ENCODE measurements at regions not wholly inside any gene's neighbourhood (a gene's known extent, or its start where the extent isn't known, plus 50 kb on each side); places are given as distances from the start of the nearest gene placed in this dataset.
A peak's percentile ranks its signal among the peaks of the same experiment; 100 is the strongest.

DNA sequence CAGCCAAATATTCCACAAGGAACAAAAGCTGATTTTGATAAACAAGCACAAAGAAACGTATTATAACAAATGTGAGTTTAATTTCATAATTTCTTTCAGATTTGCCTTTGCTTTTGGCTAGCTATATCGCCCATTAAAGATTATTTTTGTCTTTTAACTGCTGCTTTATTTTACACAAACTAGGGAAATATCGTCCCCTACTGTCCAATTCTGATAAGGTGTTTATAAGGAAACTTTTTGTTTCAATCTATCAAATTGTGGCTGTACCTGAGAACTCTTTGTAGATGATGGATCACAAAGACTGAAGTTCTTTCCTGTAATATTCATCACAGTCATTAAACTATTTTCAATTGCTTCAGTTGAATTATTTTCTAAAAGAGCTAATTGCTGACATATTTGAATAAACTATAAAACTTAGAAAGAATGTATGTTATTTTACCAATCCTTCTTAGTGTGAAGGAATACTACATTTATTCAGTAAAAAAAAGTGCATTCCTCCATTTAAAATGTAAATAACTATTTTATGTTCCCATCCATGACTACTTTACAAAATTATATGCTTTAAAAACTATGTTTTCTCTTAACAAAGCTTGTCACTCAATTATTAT lies 431.3 kb upstream of the ITGA1 start:
- Histone ChIP-seq H3K27me3 (ENCODE audit: control insufficient read depth, low read length) (no peaks in the 10 kb centered on the region), H3K4me2 (ENCODE audit: low read length) (no peak overlapping the region), H3K4me3 (ENCODE audit: low read length) (no peak overlapping the region), H4K20me1 (ENCODE audit: control insufficient read depth, insufficient read depth, low read depth, low read length) (no peaks in the 10 kb centered on the region), H3K79me2 (ENCODE audit: control insufficient read depth, low read length) (no peaks in the 10 kb centered on the region), H3K27ac (ENCODE audit: low read depth, low read length) (no peak overlapping the region), H3K4me1 (ENCODE audit: control insufficient read depth, low read length) (no peaks in the 10 kb centered on the region), H3K9me2 (replicated peaks; ENCODE audit: control insufficient read depth, low read length) (no peaks in the 10 kb centered on the region), H3K9me3 (ENCODE audit: control insufficient read depth, insufficient read depth, low read length) (no peaks in the 10 kb centered on the region), H3F3A (ENCODE audit: control insufficient read depth, insufficient read depth) (no peaks in the 10 kb centered on the region), H3K36me3 (ENCODE audit: control insufficient read depth, low read length) (no peaks in the 10 kb centered on the region)
- TF ChIP-seq, protein P1, sequence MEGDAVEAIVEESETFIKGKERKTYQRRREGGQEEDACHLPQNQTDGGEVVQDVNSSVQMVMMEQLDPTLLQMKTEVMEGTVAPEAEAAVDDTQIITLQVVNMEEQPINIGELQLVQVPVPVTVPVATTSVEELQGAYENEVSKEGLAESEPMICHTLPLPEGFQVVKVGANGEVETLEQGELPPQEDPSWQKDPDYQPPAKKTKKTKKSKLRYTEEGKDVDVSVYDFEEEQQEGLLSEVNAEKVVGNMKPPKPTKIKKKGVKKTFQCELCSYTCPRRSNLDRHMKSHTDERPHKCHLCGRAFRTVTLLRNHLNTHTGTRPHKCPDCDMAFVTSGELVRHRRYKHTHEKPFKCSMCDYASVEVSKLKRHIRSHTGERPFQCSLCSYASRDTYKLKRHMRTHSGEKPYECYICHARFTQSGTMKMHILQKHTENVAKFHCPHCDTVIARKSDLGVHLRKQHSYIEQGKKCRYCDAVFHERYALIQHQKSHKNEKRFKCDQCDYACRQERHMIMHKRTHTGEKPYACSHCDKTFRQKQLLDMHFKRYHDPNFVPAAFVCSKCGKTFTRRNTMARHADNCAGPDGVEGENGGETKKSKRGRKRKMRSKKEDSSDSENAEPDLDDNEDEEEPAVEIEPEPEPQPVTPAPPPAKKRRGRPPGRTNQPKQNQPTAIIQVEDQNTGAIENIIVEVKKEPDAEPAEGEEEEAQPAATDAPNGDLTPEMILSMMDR (IDR thresholded peaks at IDR 0.05; ENCODE audit: low read depth, low read length, poor library complexity, severe bottlenecking), result peak; percentile 64
- no peak for TF ChIP-seq EZH2phosphoT487 (IDR thresholded peaks at IDR 0.05; ENCODE audit: borderline replicate concordance, low read length)

DNA sequence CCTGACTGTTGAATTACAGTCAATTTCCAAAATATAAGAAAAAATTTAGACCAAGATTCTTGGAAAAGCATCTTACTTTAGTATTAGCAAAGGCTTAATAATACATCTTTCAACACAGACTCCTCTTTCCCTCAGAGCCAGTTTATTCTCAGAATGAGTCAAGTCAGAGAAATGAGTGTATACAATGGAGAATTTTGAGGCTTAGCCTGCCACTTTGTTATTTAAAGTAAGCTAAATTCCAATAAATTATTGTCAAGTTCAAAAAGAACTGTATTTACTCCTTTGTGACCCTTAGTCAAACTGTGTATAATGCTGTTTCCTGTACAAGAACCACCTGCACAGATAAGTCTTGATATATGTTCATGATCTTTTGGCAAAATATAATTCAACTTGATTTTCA lies 428.5 kb upstream of the ITGA1 start:
- H4K20me1 ChIP-seq (ENCODE audit: control insufficient read depth, insufficient read depth, low read depth, low read length), result no peaks in the 10 kb centered on the region
- H3F3A ChIP-seq (ENCODE audit: control insufficient read depth, insufficient read depth), result no peaks in the 10 kb centered on the region
- H3K79me2 ChIP-seq (ENCODE audit: control insufficient read depth, low read length), result no peaks in the 10 kb centered on the region
- TF ChIP-seq EZH2phosphoT487 (IDR thresholded peaks at IDR 0.05; ENCODE audit: borderline replicate concordance, low read length), result no peak
- TF ChIP-seq, protein P1 (IDR thresholded peaks at IDR 0.05; ENCODE audit: low read depth, low read length, poor library complexity, severe bottlenecking), result no peak
- H3K9me3 ChIP-seq (ENCODE audit: control insufficient read depth, insufficient read depth, low read length), result no peaks in the 10 kb centered on the region
- no peaks in the 10 kb centered on the region for H3K9me2 ChIP-seq (replicated peaks; ENCODE audit: control insufficient read depth, low read length)
- H3K36me3 ChIP-seq (ENCODE audit: control insufficient read depth, low read length), result no peaks in the 10 kb centered on the region
- no peak overlapping the region for H3K4me2 ChIP-seq (ENCODE audit: low read length)
- H3K27me3 ChIP-seq (ENCODE audit: control insufficient read depth, low read length), result no peaks in the 10 kb centered on the region
- H3K27ac ChIP-seq (ENCODE audit: low read depth, low read length), result no peak overlapping the region
- no peaks in the 10 kb centered on the region for H3K4me1 ChIP-seq (ENCODE audit: control insufficient read depth, low read length)
- no peak overlapping the region for H3K4me3 ChIP-seq (ENCODE audit: low read length)

DNA sequence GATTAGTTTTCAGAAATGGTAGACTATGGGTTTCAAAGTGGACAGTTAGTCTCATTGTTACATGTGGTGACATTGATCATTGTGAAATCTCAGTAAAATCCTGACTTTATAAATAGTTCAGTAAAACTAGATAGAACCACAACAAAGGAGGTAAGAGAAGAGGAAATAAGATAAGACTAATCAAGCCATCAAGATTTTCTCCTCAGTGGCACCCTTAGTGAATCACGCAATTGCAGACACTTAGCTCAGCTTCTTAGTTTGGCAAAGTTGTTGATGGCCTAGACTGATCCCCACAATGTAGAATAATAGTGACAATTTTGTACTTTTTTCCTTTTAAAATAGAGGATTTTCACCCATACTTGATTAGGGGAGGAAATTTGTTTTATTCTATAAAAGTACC lies 426.7 kb upstream of the ITGA1 start:
- Histone ChIP-seq H3K27me3 (ENCODE audit: control insufficient read depth, low read length) (no peaks in the 10 kb centered on the region), H3K4me2 (ENCODE audit: low read length) (no peak overlapping the region), H3K79me2 (ENCODE audit: control insufficient read depth, low read length) (no peaks in the 10 kb centered on the region), H3K36me3 (ENCODE audit: control insufficient read depth, low read length) (no peaks in the 10 kb centered on the region), H4K20me1 (ENCODE audit: control insufficient read depth, insufficient read depth, low read depth, low read length) (no peaks in the 10 kb centered on the region), H3K9me3 (ENCODE audit: control insufficient read depth, insufficient read depth, low read length) (no peaks in the 10 kb centered on the region), H3K4me3 (ENCODE audit: low read length) (no peak overlapping the region), H3K27ac (ENCODE audit: low read depth, low read length) (no peak overlapping the region), H3K9me2 (replicated peaks; ENCODE audit: control insufficient read depth, low read length) (no peaks in the 10 kb centered on the region), H3K4me1 (ENCODE audit: control insufficient read depth, low read length) (no peaks in the 10 kb centered on the region), H3F3A (ENCODE audit: control insufficient read depth, insufficient read depth) (no peaks in the 10 kb centered on the region)
- no peak for TF ChIP-seq EZH2phosphoT487 (IDR thresholded peaks at IDR 0.05; ENCODE audit: borderline replicate concordance, low read length)
- TF ChIP-seq, protein P1 (IDR thresholded peaks at IDR 0.05; ENCODE audit: low read depth, low read length, poor library complexity, severe bottlenecking), result no peak

Measured in DOHH2 (cell line).